Stomach (tissue), 4 donors: ENCODE measurements at regions not wholly inside any gene's neighbourhood (a gene's known extent, or its start where the extent isn't known, plus 50 kb on each side); places are given as distances from the start of the nearest gene placed in this dataset.

Experiments used
- CTCF ChIP-seq, 7 experiments: fragments of 450-650 bp in 4 of 7; fragments of 200-600 bp in 3 of 7; sonication (generic) in 3 of 7; IDR thresholded peaks; one replicate each; pipeline ENCODE4 v1.5.1; 2016 to 2019; ENCODE audit warnings: antibody characterized with exemption in 7 of 7, control low read depth in 2 of 7, mild to moderate bottlenecking in 1 of 7
- EP300 ChIP-seq: sonication (generic); formaldehyde crosslinking; IDR thresholded peaks from one replicate; pipeline ENCODE4 v1.6.1; 2017; ENCODE audit warnings: antibody characterized with exemption
- POLR2A ChIP-seq, 4 donors: fragments of 450-650 bp; IDR thresholded peaks; one replicate each; pipeline ENCODE4 v1.6.1; 2016; ENCODE audit warnings: antibody characterized with exemption in 4 of 4, control low read depth in 2 of 4, mild to moderate bottlenecking in 1 of 4, moderate library complexity in 1 of 4
- POLR2AphosphoS5 ChIP-seq, 3 donors: sonication (generic); formaldehyde crosslinking; IDR thresholded peaks; one replicate each; pipeline ENCODE4 v1.6.1; 2016; ENCODE audit warnings: antibody characterized with exemption in 3 of 3

GRCh38 chr1:95369985-95370690 lies 136.1 kb downstream of the RWDD3 start:
- TF ChIP-seq POLR2AphosphoS5 (IDR thresholded peaks at IDR 0.05) (no peak), CTCF (IDR thresholded peaks at IDR 0.05) (no peak), POLR2A (IDR thresholded peaks at IDR 0.05) (no peak), EP300 (no peak)
